Upper lobe of right lung (tissue), 1 donor: ENCODE measurements at regions not wholly inside any gene's neighbourhood (a gene's known extent, or its start where the extent isn't known, plus 50 kb on each side); places are given as distances from the start of the nearest gene placed in this dataset.

Experiments
- ATAC-seq: fragments of 200-7000 bp; cut with Tn5 transposase; one replicate; pipeline ENCODE4 v1.9.1; 2020; ENCODE audit warnings: mild to moderate bottlenecking, moderate library complexity
- DNase-seq: peaks from one replicate; pipeline ENCODE4 v3.0.0-alpha.2; 2020
- H3K27ac ChIP-seq: fragments of 200-600 bp; one replicate; pipeline ENCODE4 v1.8.0; 2022
- H3K27me3 ChIP-seq: fragments of 200-600 bp; one replicate; pipeline ENCODE4 v1.8.0; 2022; ENCODE audit warnings: mild to moderate bottlenecking
- H3K36me3 ChIP-seq: fragments of 200-600 bp; one replicate; pipeline ENCODE4 v1.8.0; 2022
- H3K4me1 ChIP-seq: fragments of 200-600 bp; one replicate; pipeline ENCODE4 v1.8.0; 2022
- H3K4me3 ChIP-seq: fragments of 200-600 bp; one replicate; pipeline ENCODE4 v1.8.0; 2022; ENCODE audit warnings: mild to moderate bottlenecking
- H3K9me3 ChIP-seq: fragments of 200-600 bp; one replicate; pipeline ENCODE4 v1.8.0; 2022
- intact Hi-C: fragments of 100-400 bp; cut with DNase I; formaldehyde crosslinking; loops from one replicate; pipeline ENCODE4 v1.11.0; 2022
- TF ChIP-seq, protein P1 (sequence below): fragments of 200-600 bp; IDR thresholded peaks from one replicate; pipeline ENCODE4 v1.8.0; 2022; ENCODE audit warnings: antibody characterized with exemption
- donor health status: DM: no; HTN: yes; CAD: no; lungs with severe emphysema.

DNA sequence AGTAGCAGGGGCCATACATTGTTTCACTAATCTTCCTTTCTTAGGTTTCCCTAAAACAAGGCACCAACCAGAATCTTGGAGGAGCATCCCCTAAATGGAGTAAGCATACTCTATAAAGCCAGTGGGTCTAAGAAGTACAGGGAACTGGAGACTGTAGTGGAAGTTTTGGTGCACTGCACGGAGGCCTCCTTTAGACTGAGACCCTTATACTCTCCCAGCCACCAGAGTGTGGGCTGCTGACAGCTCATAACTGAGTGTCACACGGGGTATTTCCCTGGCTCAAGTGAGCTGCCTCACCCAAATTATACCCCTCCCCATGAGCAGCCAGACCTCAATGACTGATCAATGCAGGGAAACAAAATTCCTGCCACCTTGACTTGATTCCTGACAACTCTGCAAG lies 349.5 kb downstream of the NDFIP2 start:
- Histone ChIP-seq H3K9me3 (no peaks in the 10 kb centered on the region), H3K27me3 (no peaks in the 10 kb centered on the region), H3K4me1 (no peaks in the 10 kb centered on the region), H3K27ac (no peak overlapping the region), H3K4me3 (no peak overlapping the region), H3K36me3 (no peaks in the 10 kb centered on the region)
- TF ChIP-seq, protein P1, sequence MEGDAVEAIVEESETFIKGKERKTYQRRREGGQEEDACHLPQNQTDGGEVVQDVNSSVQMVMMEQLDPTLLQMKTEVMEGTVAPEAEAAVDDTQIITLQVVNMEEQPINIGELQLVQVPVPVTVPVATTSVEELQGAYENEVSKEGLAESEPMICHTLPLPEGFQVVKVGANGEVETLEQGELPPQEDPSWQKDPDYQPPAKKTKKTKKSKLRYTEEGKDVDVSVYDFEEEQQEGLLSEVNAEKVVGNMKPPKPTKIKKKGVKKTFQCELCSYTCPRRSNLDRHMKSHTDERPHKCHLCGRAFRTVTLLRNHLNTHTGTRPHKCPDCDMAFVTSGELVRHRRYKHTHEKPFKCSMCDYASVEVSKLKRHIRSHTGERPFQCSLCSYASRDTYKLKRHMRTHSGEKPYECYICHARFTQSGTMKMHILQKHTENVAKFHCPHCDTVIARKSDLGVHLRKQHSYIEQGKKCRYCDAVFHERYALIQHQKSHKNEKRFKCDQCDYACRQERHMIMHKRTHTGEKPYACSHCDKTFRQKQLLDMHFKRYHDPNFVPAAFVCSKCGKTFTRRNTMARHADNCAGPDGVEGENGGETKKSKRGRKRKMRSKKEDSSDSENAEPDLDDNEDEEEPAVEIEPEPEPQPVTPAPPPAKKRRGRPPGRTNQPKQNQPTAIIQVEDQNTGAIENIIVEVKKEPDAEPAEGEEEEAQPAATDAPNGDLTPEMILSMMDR, result no peak
- intact Hi-C loops, result no loop called here
- ATAC-seq (no peak), DNase-seq (no peak)

- Histone ChIP-seq H3K36me3 (no peaks in the 10 kb centered on the region), H3K4me3 (no peak overlapping the region), H3K9me3 (no peaks in the 10 kb centered on the region), H3K27ac (no peak overlapping the region), H3K27me3 (no peaks in the 10 kb centered on the region), H3K4me1 (no peaks in the 10 kb centered on the region)
- TF ChIP-seq, protein P1, result no peak
- DNase-seq (no peak), ATAC-seq (no peak)
- intact Hi-C loops, result no loop called here
Observed at GRCh38 chr13:79829880-79830279, 348.9 kb downstream of the NDFIP2 start.

GRCh38 chr13:79825959-79826358 lies 345.0 kb downstream of the NDFIP2 start:
- H3K27ac ChIP-seq, result no peak overlapping the region
- TF ChIP-seq, protein P1, result no peak

DNA sequence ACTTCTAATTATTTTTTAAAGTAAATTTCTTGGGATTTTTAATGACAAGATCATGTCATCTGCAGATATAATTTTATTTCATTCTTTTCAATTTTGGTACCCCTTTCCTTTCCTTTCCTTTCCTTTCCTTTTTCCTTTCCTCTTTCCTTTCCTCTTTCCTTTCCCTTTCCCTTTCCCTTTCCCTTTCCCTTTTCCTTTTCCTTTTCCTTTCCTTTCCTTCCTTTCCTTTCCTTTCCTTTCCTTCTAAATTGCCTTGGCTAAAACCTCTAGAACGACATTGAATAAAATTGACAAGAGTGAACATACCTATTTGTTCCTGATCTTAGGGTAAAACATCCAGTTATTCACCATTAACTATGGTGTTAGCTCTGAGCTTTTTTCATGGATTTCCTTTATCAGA lies 334.1 kb downstream of the NDFIP2 start:
- Histone ChIP-seq H3K9me3 (no peaks in the 10 kb centered on the region), H3K27me3 (no peaks in the 10 kb centered on the region), H3K36me3 (no peaks in the 10 kb centered on the region), H3K4me1 (peaks cover 4% of the 10 kb centered on the region), H3K4me3 (no peak overlapping the region), H3K27ac (no peak overlapping the region)
- DNase-seq (no peak), ATAC-seq (no peak)
- TF ChIP-seq, protein P1, result no peak
- intact Hi-C loops, result no loop called here

More at GRCh38 chr13:79825959-79826358, 345.0 kb downstream of the NDFIP2 start:
- no peaks in the 10 kb centered on the region for H3K9me3 ChIP-seq
- DNase-seq (no peak), ATAC-seq (no peak)
- H3K4me1 ChIP-seq, result no peaks in the 10 kb centered on the region
- H3K36me3 ChIP-seq, result no peaks in the 10 kb centered on the region
- intact Hi-C loops, result no loop called here
- no peaks in the 10 kb centered on the region for H3K27me3 ChIP-seq
- H3K4me3 ChIP-seq, result no peak overlapping the region

- TF ChIP-seq, protein P1, result no peak
- intact Hi-C loops, result no loop called here
- no peak for ATAC-seq
Observed at GRCh38 chr13:79812070-79812850, 331.3 kb downstream of the NDFIP2 start.

More at GRCh38 chr13:79812070-79812850, 331.3 kb downstream of the NDFIP2 start:
- DNase-seq, result no peak
- H3K36me3 ChIP-seq, result no peaks in the 10 kb centered on the region
- no peaks in the 10 kb centered on the region for H3K9me3 ChIP-seq
- H3K27ac ChIP-seq, result no peak overlapping the region
- H3K4me3 ChIP-seq, result no peak overlapping the region
- no peaks in the 10 kb centered on the region for H3K27me3 ChIP-seq
- H3K4me1 ChIP-seq, result peaks cover 4% of the 10 kb centered on the region
